K562 (cell line): ENCODE measurements at regions not wholly inside any gene's neighbourhood (a gene's known extent, or its start where the extent isn't known, plus 50 kb on each side); places are given as distances from the start of the nearest gene placed in this dataset.

Source experiments
- ATAC-seq: fragments of 200-7000 bp; cut with Tn5 transposase; 3 replicates; pipeline ENCODE4 v1.9.1; 2020; ENCODE audit warnings: moderate library complexity
- BruUV-seq: library from RNA; stranded (reverse); fragments of 400-500 nt; replicated peaks from 2 replicates; lab custom pipeline; 2021; lab: Mats Ljungman, UMichigan
- CTCF ChIA-PET: fragments of 300-600 bp; formaldehyde crosslinking; extraction: SDS; loops from one replicate; lab custom pipeline; 2021; ENCODE audit warnings: low intra/inter-chr PET ratio; lab: Yijun Ruan, JAX
- POLR2A ChIA-PET: fragments of 300-600, 350-650 bp; sonication (Branson Sonifier 250); formaldehyde crosslinking; extraction: SDS; loops from one replicate; lab custom pipeline; 2021; ENCODE audit warnings: antibody characterized with exemption, inconsistent platforms; lab: Yijun Ruan, JAX
- DNase-seq, 4 experiments: peaks; one replicate each; pipeline versions ENCODE4 v3.0.0 to v3.0.0-alpha.2; 2011 to 2018; ENCODE audit warnings: low spot score in 3 of 4, mixed read lengths in 3 of 4; ENCODE audit errors: extremely low read depth in 1 of 4
- FAIRE-seq: peaks from 2 replicates; lab custom pipeline; 2011; peaks lifted over from hg19 to GRCh38; lab: Jason Lieb, UNC
- H2AFZ ChIP-seq: 2 replicates; pipeline ENCODE4 v1.6.0; 2011; ENCODE audit warnings: low read depth, low read length, control low read depth, inconsistent platforms
- H3K27ac ChIP-seq: fragments of 200-600 bp; 3 replicates; pipeline ENCODE4 v1.8.0; 2011; ENCODE audit warnings: low read depth, mild to moderate bottlenecking, control low read depth, inconsistent platforms, low read length, moderate library complexity, mixed read lengths; ENCODE audit errors: extremely low read depth
- H3K27me3 ChIP-seq, 2 experiments: fragments of 300-600 bp in 1 of 2; 2 replicates in 1 of 2; 3 replicates in 1 of 2; pipeline versions ENCODE4 v1.6.0 to v1.8.0; 2011; ENCODE audit warnings: inconsistent platforms in 2 of 2, low read length in 2 of 2, mild to moderate bottlenecking in 1 of 2, mixed read lengths in 1 of 2, moderate library complexity in 1 of 2; ENCODE audit not compliant: control insufficient read depth in 2 of 2, insufficient read depth in 2 of 2
- H3K36me3 ChIP-seq: fragments of 300-600 bp; 3 replicates; pipeline ENCODE4 v1.8.0; 2011; ENCODE audit warnings: mild to moderate bottlenecking, low read length, inconsistent platforms; ENCODE audit not compliant: control insufficient read depth, insufficient read depth
- H3K4me1 ChIP-seq, 2 experiments: fragments of 200-600 bp in 1 of 2; replicated peaks in 1 of 2; 2 replicates in 1 of 2; 3 replicates in 1 of 2; pipeline versions ENCODE4 v1.5.1 to v1.8.0; 2011; ENCODE audit warnings: inconsistent platforms in 2 of 2, low read length in 2 of 2, mild to moderate bottlenecking in 1 of 2, mixed read lengths in 1 of 2, moderate library complexity in 1 of 2; ENCODE audit not compliant: control insufficient read depth in 2 of 2, insufficient read depth in 2 of 2
- H3K4me2 ChIP-seq: 2 replicates; pipeline ENCODE4 v1.6.1; 2011; ENCODE audit warnings: low read length, control low read depth, inconsistent platforms, mixed read lengths; ENCODE audit not compliant: insufficient read depth
- H3K4me3 ChIP-seq: fragments of 200-600 bp; sonication (generic), shearing (Covaris generic); 2 replicates; pipeline ENCODE4 v1.5.1; 2016; ENCODE audit warnings: control low read depth, inconsistent platforms
- H3K79me2 ChIP-seq: fragments of 200-600 bp; 3 replicates; pipeline ENCODE4 v1.8.0; 2011; ENCODE audit warnings: low read length, inconsistent platforms; ENCODE audit not compliant: control insufficient read depth, insufficient read depth
- H3K9ac ChIP-seq, 2 experiments: 2 replicates each; pipeline versions ENCODE4 v1.6.0 to v1.6.1; 2011; ENCODE audit warnings: low read depth in 2 of 2, low read length in 2 of 2, control low read depth in 1 of 2, inconsistent platforms in 1 of 2, mild to moderate bottlenecking in 1 of 2, mixed read lengths in 1 of 2; ENCODE audit not compliant: insufficient read depth in 1 of 2
- H3K9me1 ChIP-seq: one replicate; pipeline ENCODE4 v1.6.0; 2011; ENCODE audit warnings: inconsistent platforms, mild to moderate bottlenecking, low read length, moderate library complexity; ENCODE audit not compliant: control insufficient read depth, insufficient read depth
- H3K9me3 ChIP-seq: replicated peaks from 2 replicates; pipeline ENCODE4 v1.5.1; 2011; ENCODE audit warnings: low read depth, low read length, inconsistent platforms; ENCODE audit not compliant: control insufficient read depth, insufficient read depth
- H4K20me1 ChIP-seq: replicated peaks from 2 replicates; pipeline ENCODE4 v1.6.1; 2011; ENCODE audit warnings: low read length, inconsistent platforms, mixed read lengths; ENCODE audit not compliant: control insufficient read depth, insufficient read depth
- ADNP ChIP-seq: fragments of 200-800 bp; sonication (Bioruptor generic); IDR thresholded peaks from 2 replicates; pipeline ENCODE4 v1.6.1; 2016; ENCODE audit warnings: missing genetic modification characterization, missing compliant biosample characterization
- BHLHE40 ChIP-seq: IDR thresholded peaks from 2 replicates; pipeline ENCODE4 v1.6.1; 2011; ENCODE audit warnings: low read length, improper control_type of control experiment
- CBX1 ChIP-seq: sonication (generic); IDR thresholded peaks from 2 replicates; pipeline ENCODE4 v1.6.1; 2016; ENCODE audit warnings: antibody characterized with exemption, low read depth, mild to moderate bottlenecking
- E2F1 ChIP-seq: sonication (generic); formaldehyde crosslinking; IDR thresholded peaks from 2 replicates; pipeline ENCODE4 v1.8.1; 2023; ENCODE audit warnings: mild to moderate bottlenecking, missing genetic modification reagents, moderate library complexity
- FOXP4 ChIP-seq: sonication (generic); formaldehyde crosslinking; IDR thresholded peaks from 2 replicates; pipeline ENCODE4 v1.8.0; 2022; ENCODE audit warnings: mild to moderate bottlenecking, missing genetic modification reagents, borderline replicate concordance
- IRF2 ChIP-seq: sonication (generic); formaldehyde crosslinking; IDR thresholded peaks from 2 replicates; pipeline ENCODE4 v1.8.1; 2022; ENCODE audit warnings: mild to moderate bottlenecking, missing genetic modification reagents
- POLR2AphosphoS5 ChIP-seq: IDR thresholded peaks from 2 replicates; pipeline ENCODE4 v1.6.1; 2011; ENCODE audit warnings: mild to moderate bottlenecking, low read depth, low read length, moderate library complexity; ENCODE audit not compliant: control insufficient read depth, insufficient read depth
- RBM25 ChIP-seq: fragments of 200-400 bp; formaldehyde crosslinking; IDR thresholded peaks from 2 replicates; pipeline ENCODE4 v1.6.1; 2018; ENCODE audit warnings: low read length, low read depth, moderate library complexity; ENCODE audit not compliant: severe bottlenecking
- ZBTB49 ChIP-seq: sonication (generic); formaldehyde crosslinking; IDR thresholded peaks from 2 replicates; pipeline ENCODE4 v1.8.0; 2022; ENCODE audit warnings: missing genetic modification reagents, mild to moderate bottlenecking, borderline replicate concordance
- WGBS: fragments of 100-300 bp; shearing (Covaris generic); methylation state at CpG from one replicate; pipeline ENCODE4 v1.1.6; 2016; ENCODE audit warnings: low coverage, mixed read lengths; ENCODE audit not compliant: insufficient coverage; ENCODE audit errors: missing lambda C conversion rate; 5-methylcytosine and 5-hydroxymethylcytosine counted together
- in situ Hi-C: fragments of 300-500 bp; cut with MboI; formaldehyde crosslinking; loops from 4 replicates; pipeline ENCODE4 v1.15.0; 2018; ENCODE audit warnings: inconsistent platforms, mixed read lengths
- intact Hi-C: fragments of 100-400 bp; cut with micrococcal nuclease; formaldehyde crosslinking; loops from 2 replicates; pipeline ENCODE4 v1.14.2; 2022

- intact Hi-C loops, result no loop called here
- TF ChIP-seq ADNP (tag) (no peak), CBX1 (no peak), RBM25 (peak; percentile 21), E2F1 (CRISPR knock-in tag) (no peak), POLR2AphosphoS5 (no peak), FOXP4 (CRISPR knock-in tag) (no peak), IRF2 (CRISPR knock-in tag) (no peak), ZBTB49 (CRISPR knock-in tag) (no peak), BHLHE40 (no peak)
- in situ Hi-C loops, result no loop called here
- no peak for ATAC-seq
- Histone ChIP-seq H2AFZ (no peak overlapping the region), H3K9me3 (no peaks in the 10 kb centered on the region), H3K4me2 (no peak overlapping the region), H3K9ac (no peak overlapping the region), H3K27me3 (peaks cover 4 to 7% of the 10 kb centered on the region in 2 experiments; a peak in 3 of 5 replicates), H3K9me1 (no peaks in the 10 kb centered on the region), H4K20me1 (no peaks in the 10 kb centered on the region; the same call in 1 of the 2 replicates), H3K36me3 (no peaks in the 10 kb centered on the region), H3K4me3 (no peak overlapping the region), H3K27ac (no peak overlapping the region), H3K4me1 (no peaks in the 10 kb centered on the region; a peak in 1 of 5 replicates), H3K79me2 (no peaks in the 10 kb centered on the region)
- FAIRE-seq, result no peak
- WGBS, result 0% methylated on average over 6 of the region's 6 CpGs
- no TSS peak for BruUV-seq
- ChIA-PET POLR2A (interaction anchor here (0.6 kb wide), 1 partner anchor 178 kb away, joined by 3 read pairs; no protein-coding TSS in a partner anchor), CTCF (no interaction called here)
- DNase-seq, result no peak
Measured at GRCh38 chr3:10723991-10724390, 92.0 kb upstream of the SLC6A11 start.
